AG04450 (cell line): ENCODE measurements at regions not wholly inside any gene's neighbourhood (a gene's known extent, or its start where the extent isn't known, plus 50 kb on each side); places are given as distances from the start of the nearest gene placed in this dataset.

Source experiments
- CTCF ChIA-PET: fragments of 300-600, 350-600 bp; formaldehyde crosslinking; extraction: SDS; loops from one replicate; lab custom pipeline; 2022; ENCODE audit warnings: antibody characterized with exemption, inconsistent platforms; lab: Charles Lee
- POLR2A ChIA-PET: fragments of 350-600 bp; formaldehyde crosslinking; extraction: SDS; loops from one replicate; lab custom pipeline; 2021; ENCODE audit warnings: antibody characterized with exemption, inconsistent platforms; lab: Yijun Ruan, JAX
- DNase-seq: peaks from one replicate; pipeline ENCODE4 v3.0.0-alpha.2; 2011; ENCODE audit warnings: low read depth, low spot score
- H3K27ac ChIP-seq: one replicate; pipeline ENCODE4 v1.5.1; 2012; ENCODE audit warnings: low read depth, low read length, control low read depth
- H3K27me3 ChIP-seq: one replicate; pipeline ENCODE4 v1.6.0; 2012; ENCODE audit warnings: low read length; ENCODE audit not compliant: control insufficient read depth, insufficient read depth
- H3K4me3 ChIP-seq: 2 replicates; pipeline ENCODE4 v1.5.1; 2011; ENCODE audit warnings: mild to moderate bottlenecking, low read depth, low read length, control low read depth
- H3K9me3 ChIP-seq: 2 replicates; pipeline ENCODE4 v1.5.1; 2012; ENCODE audit warnings: low read length; ENCODE audit not compliant: control insufficient read depth, insufficient read depth
- TF ChIP-seq, protein P1 (sequence below): IDR thresholded peaks from 2 replicates; pipeline ENCODE4 v1.5.1; 2011; ENCODE audit warnings: low read depth, low read length, control low read depth, inconsistent platforms

DNA sequence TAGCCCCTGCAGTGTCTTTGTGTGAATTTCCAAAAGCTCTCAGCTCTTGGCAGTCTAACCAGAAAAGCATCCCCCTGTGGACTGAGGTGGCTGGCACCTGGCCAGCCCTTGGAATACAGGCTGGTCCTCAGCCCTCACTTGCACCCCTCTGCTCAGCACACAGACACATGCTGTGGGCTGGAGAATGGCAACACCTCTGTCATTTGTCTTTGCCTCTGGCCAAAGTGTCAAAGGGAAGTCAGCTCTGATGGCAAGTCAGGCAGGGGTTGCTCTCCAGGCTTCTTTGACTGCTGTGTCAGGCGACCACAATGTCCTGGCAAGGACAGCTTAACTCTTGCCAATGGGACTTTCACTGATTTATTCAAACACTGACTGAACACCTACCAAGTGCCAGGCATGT lies 724.8 kb downstream of the INHBA start:
- no peak for DNase-seq
- TF ChIP-seq, protein P1, sequence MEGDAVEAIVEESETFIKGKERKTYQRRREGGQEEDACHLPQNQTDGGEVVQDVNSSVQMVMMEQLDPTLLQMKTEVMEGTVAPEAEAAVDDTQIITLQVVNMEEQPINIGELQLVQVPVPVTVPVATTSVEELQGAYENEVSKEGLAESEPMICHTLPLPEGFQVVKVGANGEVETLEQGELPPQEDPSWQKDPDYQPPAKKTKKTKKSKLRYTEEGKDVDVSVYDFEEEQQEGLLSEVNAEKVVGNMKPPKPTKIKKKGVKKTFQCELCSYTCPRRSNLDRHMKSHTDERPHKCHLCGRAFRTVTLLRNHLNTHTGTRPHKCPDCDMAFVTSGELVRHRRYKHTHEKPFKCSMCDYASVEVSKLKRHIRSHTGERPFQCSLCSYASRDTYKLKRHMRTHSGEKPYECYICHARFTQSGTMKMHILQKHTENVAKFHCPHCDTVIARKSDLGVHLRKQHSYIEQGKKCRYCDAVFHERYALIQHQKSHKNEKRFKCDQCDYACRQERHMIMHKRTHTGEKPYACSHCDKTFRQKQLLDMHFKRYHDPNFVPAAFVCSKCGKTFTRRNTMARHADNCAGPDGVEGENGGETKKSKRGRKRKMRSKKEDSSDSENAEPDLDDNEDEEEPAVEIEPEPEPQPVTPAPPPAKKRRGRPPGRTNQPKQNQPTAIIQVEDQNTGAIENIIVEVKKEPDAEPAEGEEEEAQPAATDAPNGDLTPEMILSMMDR = no peak
- no peak overlapping the region for H3K4me3 ChIP-seq
- CTCF ChIA-PET = no interaction called here
- no peaks in the 10 kb centered on the region for H3K9me3 ChIP-seq
- POLR2A ChIA-PET = no interaction called here
- H3K27ac ChIP-seq = no peak overlapping the region
- H3K27me3 ChIP-seq = no peaks in the 10 kb centered on the region

DNA sequence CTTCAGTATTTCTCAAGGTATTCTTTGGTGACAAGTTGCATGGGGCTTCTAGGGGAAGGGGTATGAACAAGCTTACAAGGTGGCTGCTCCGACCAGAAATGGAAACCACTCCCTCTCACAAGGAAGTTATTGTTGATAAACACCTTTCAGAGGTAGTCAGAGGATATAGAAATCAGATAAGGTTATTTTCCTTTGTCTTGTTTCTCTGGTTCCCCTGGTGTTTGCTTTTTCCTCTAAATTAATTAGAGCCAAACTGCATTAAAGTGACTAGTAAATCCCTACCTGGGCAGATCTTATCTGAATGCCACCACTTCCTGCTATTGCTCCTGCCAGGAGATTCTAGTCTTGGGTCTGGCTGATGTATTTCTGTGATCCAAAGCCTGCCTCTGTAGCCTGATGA lies 725.4 kb downstream of the INHBA start:
- no peaks in the 10 kb centered on the region for H3K9me3 ChIP-seq
- TF ChIP-seq, protein P1 = no peak
- CTCF ChIA-PET = no interaction called here
- no peak overlapping the region for H3K4me3 ChIP-seq
- POLR2A ChIA-PET = no interaction called here
- DNase-seq = no peak
- no peak overlapping the region for H3K27ac ChIP-seq
- H3K27me3 ChIP-seq = no peaks in the 10 kb centered on the region

DNA sequence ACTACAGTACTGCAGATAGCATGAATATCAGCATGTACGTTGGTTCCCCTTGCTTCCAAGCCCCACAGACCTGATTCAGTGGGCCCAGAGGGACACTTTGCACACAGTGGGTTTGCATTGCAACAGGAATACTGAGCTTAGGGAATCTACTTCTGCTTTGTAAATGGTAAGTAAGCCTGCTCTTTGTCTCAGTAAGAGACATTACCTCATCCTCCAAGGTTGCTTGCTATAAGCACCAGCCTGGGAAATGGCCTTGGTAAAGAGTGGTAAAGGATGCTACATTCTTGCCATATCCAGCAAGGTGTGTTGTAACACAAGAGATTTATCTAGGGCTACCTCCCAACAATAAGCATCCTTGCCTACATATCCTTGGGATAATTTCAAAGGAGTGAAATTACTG lies 730.5 kb downstream of the INHBA start:
- no peak for DNase-seq
- CTCF ChIA-PET = no interaction called here
- TF ChIP-seq, protein P1 = no peak
- Histone ChIP-seq H3K27me3 (no peaks in the 10 kb centered on the region), H3K4me3 (no peak overlapping the region), H3K9me3 (no peaks in the 10 kb centered on the region), H3K27ac (no peak overlapping the region)
- POLR2A ChIA-PET = no interaction called here

DNA sequence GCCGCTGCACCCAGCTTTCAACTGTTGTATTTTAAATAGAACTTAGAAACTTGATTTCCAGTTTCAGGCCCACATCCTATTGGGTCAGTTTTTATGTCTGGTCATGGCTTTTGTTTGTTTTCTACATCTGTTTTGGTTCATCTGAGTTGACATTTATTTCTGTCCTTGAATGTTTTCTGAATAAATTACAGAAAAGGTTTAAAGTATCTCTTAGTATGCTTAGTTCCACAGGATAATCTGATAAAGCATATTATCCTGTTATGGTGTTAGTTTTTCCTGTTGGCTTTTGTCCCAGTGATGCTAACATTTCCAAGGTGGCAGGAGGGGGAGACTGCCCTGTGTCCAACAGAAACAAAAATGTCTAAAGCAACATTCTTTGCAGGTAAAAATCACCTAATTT lies 733.2 kb downstream of the INHBA start:
- TF ChIP-seq, protein P1 = no peak
- Histone ChIP-seq H3K9me3 (no peaks in the 10 kb centered on the region), H3K27ac (no peak overlapping the region), H3K27me3 (no peaks in the 10 kb centered on the region), H3K4me3 (no peak overlapping the region)
- ChIA-PET CTCF (interaction anchor here (0.6 kb wide), 1 partner anchor 754 kb away, joined by 3 read pairs; no protein-coding TSS in a partner anchor), POLR2A (no interaction called here)
- DNase-seq = no peak

DNA sequence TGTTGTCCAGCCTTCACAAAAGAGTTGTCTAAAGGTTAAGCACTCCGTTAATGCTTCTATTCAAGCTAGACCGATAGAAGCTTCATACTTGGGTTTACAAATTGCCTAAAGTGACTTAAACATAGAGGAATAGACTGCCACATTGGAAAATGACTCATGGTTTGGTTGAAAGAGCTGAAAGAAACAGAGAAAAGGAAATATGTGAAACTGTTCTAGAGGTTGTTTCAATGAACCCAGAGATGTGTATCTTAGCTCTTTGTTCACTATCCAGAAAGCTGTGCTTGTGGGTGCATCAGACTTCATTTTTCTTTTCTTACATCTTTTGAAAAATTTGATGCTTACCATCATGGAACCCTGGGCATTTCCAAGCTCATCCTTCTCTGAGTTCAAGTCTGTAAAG lies 736.2 kb downstream of the INHBA start:
- no peak overlapping the region for H3K27ac ChIP-seq
- no peak overlapping the region for H3K4me3 ChIP-seq
- TF ChIP-seq, protein P1 = no peak
- ChIA-PET POLR2A (no interaction called here), CTCF (no interaction called here)
- no peaks in the 10 kb centered on the region for H3K27me3 ChIP-seq
- no peak for DNase-seq
- H3K9me3 ChIP-seq = no peaks in the 10 kb centered on the region
